ENCODE measurements at regions not wholly inside any gene's neighbourhood (a gene's known extent, or its start where the extent isn't known, plus 50 kb on each side); places are given as distances from the start of the nearest gene placed in this dataset.

DNA sequence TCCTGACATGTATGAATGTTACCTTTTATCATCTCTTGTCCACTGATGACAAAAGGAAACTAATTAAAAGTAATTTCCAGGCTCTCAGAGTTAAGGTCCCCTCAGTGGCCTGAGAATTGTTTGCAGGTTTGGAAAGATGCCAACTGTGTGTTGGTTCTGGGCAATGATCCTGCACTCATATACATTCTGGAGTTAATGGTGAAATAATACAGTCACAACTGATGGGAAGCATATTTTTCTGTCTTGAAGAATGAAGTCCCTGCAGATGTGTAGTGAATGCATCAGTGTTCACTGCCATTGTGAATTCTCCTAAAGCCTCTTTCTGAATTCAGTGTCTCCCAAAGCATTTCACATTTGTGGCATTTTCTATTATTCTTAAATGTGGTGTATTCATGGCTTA, 238.1 kb upstream of the PPP1R2C start:
- TF ChIP-seq, protein P1, sequence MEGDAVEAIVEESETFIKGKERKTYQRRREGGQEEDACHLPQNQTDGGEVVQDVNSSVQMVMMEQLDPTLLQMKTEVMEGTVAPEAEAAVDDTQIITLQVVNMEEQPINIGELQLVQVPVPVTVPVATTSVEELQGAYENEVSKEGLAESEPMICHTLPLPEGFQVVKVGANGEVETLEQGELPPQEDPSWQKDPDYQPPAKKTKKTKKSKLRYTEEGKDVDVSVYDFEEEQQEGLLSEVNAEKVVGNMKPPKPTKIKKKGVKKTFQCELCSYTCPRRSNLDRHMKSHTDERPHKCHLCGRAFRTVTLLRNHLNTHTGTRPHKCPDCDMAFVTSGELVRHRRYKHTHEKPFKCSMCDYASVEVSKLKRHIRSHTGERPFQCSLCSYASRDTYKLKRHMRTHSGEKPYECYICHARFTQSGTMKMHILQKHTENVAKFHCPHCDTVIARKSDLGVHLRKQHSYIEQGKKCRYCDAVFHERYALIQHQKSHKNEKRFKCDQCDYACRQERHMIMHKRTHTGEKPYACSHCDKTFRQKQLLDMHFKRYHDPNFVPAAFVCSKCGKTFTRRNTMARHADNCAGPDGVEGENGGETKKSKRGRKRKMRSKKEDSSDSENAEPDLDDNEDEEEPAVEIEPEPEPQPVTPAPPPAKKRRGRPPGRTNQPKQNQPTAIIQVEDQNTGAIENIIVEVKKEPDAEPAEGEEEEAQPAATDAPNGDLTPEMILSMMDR (IDR thresholded peaks at IDR 0.05), result no peak
- Histone ChIP-seq H3K27ac (no peak overlapping the region), H3K9me3 (no peaks in the 10 kb centered on the region), H3K36me3 (ENCODE audit: insufficient read depth in 1 of 2, low read depth in 1 of 2) (no peaks in the 10 kb centered on the region), H3K27me3 (ENCODE audit: insufficient read depth in 3 of 3, low read length in 2 of 3) (peaks cover 0 to 6% (median 0%) of the 10 kb centered on the region in 3 donors), H3K4me3 (no peak overlapping the region), H3K4me1 (no peaks in the 10 kb centered on the region)
- DNase-seq (no peak), ATAC-seq (no peak)
- intact Hi-C loops (cut with DNase I), result no loop called here

DNA sequence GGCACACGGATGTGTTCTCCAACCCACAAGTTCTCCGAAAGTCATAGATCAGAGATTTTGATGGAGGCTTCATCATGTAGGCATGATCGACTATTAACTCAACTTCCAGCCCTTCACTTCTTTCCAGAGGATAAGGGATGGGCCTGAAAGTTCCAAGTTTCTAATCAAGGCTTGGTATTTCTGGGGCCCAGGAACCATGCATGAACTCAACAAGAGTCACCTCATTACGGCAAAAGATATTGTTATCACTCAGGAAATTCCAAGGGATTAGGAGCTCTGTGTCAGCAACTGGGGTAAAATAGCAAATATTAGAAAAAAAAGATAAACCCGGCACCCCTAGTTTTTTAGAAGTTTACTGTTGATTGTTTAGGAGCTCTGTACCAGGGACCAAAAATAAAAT, 240.1 kb upstream of the PPP1R2C start:
- 92 to 95% (median 93%) methylated on average over 5 of the region's 5 CpGs for WGBS, 3 donors
- Histone ChIP-seq H3K27me3 (ENCODE audit: insufficient read depth in 3 of 3, low read length in 2 of 3) (peaks cover 0 to 6% (median 0%) of the 10 kb centered on the region in 3 donors), H3K4me3 (no peak overlapping the region), H3K27ac (no peak overlapping the region), H3K36me3 (ENCODE audit: insufficient read depth in 1 of 2, low read depth in 1 of 2) (no peaks in the 10 kb centered on the region), H3K9me3 (no peaks in the 10 kb centered on the region), H3K4me1 (no peaks in the 10 kb centered on the region)
- intact Hi-C loops (cut with DNase I), result no loop called here
- ATAC-seq (no peak), DNase-seq (no peak)
- TF ChIP-seq, protein P1 (IDR thresholded peaks at IDR 0.05), result no peak

DNA sequence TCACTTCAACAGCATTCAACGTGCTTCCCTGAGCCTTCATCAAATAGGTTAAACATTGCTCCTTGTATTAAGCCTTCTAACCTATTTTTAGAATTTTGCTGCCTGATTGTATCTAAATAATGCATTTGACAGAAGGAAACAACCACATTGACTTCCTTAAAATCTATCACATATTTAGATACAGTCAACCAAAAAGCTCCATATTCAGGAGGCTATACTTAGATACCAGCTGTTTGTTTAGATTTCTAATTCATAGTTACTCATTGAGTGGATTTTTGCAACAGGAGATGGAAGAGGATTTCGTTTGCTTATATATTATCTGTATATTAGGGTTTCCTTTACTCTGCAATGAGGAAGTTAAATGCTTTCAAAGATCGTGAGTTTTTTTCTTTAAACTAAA, 241.1 kb upstream of the PPP1R2C start:
- H3K9me3 ChIP-seq, result no peaks in the 10 kb centered on the region
- TF ChIP-seq, protein P1 (IDR thresholded peaks at IDR 0.05), result no peak
- no peaks in the 10 kb centered on the region for H3K4me1 ChIP-seq
- no peak for ATAC-seq
- H3K27ac ChIP-seq, result no peak overlapping the region
- WGBS, 3 donors, result 53 to 67% (median 56%) methylated on average over 3 of the region's 3 CpGs
- H3K4me3 ChIP-seq, result no peak overlapping the region
- intact Hi-C loops (cut with DNase I), result no loop called here
- no peaks in the 10 kb centered on the region for H3K36me3 ChIP-seq (ENCODE audit: insufficient read depth in 1 of 2, low read depth in 1 of 2)
- no peak for DNase-seq
- no peaks in the 10 kb centered on the region for H3K27me3 ChIP-seq (ENCODE audit: insufficient read depth in 3 of 3, low read length in 2 of 3)

DNA sequence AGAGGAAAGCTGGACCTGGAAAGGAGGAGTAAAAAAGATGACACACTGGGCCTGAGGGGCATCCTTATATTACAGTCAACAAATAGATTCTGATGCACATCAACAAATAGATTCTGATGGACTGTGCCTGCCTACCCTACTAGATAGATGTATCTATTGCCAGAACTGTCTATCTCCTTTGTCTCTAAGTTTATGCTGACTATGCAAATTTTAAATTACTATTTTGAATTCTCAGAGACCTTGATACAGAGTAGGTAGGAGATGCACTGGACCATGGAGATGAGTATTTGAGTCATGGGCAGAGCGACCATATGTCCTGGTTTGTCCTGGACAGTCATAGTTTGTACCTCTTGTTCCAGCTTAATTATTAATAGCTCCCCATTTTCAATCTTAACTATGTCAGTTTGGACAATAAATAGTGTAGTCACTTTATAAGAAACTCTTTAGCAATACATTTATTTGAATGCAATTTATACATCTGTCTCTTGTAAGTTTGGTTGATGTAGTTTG, 247.9 kb upstream of the PPP1R2C start:
- H3K4me1 ChIP-seq, result no peaks in the 10 kb centered on the region
- no peak for ATAC-seq
- peaks cover 6% of the 10 kb centered on the region for H3K9me3 ChIP-seq
- H3K27me3 ChIP-seq (ENCODE audit: insufficient read depth in 3 of 3, low read length in 2 of 3), result no peaks in the 10 kb centered on the region
- no peak overlapping the region for H3K4me3 ChIP-seq
- WGBS, 3 donors, result 75 to 100% (median 84%) methylated on average over 1 of the region's 1 CpG
- intact Hi-C loops (cut with DNase I), result no loop called here
- no peak for DNase-seq
- H3K27ac ChIP-seq, result no peak overlapping the region
- TF ChIP-seq, protein P1 (IDR thresholded peaks at IDR 0.05), result no peak
- no peaks in the 10 kb centered on the region for H3K36me3 ChIP-seq (ENCODE audit: insufficient read depth in 1 of 2, low read depth in 1 of 2)

DNA sequence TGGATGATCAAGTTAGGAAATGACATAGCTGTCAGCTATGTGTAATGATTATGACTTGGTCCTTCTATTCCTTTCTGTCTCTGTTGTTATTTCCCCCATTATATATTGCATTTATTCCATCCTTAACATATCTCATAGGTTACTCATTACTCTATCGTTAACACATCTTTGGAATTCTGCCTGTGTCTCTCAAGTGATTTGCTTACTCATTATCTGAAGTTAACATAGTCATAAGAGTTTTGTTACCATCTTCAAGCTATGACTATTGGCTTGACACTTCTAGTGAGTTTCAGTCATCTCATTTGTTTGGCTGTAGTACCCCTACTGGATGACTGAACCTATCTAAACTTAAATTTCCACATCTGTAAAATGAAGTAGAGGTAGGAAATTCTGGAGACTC, 286.1 kb upstream of the PPP1R2C start:
- Histone ChIP-seq H3K27ac (no peak overlapping the region), H3K27me3 (ENCODE audit: insufficient read depth in 3 of 3, low read length in 2 of 3) (peaks cover 0 to 23% (median 0%) of the 10 kb centered on the region in 3 donors), H3K4me3 (no peak overlapping the region), H3K9me3 (no peaks in the 10 kb centered on the region), H3K4me1 (no peaks in the 10 kb centered on the region), H3K36me3 (ENCODE audit: insufficient read depth in 1 of 2, low read depth in 1 of 2) (no peaks in the 10 kb centered on the region)
- DNase-seq (no peak), ATAC-seq (no peak)
- intact Hi-C loops (cut with DNase I), result no loop called here
- TF ChIP-seq, protein P1 (IDR thresholded peaks at IDR 0.05), result no peak
- 72 to 88% (median 86%) methylated on average over 1 of the region's 1 CpG for WGBS, 3 donors
